ENCODE measurements at regions not wholly inside any gene's neighbourhood (a gene's known extent, or its start where the extent isn't known, plus 50 kb on each side); places are given as distances from the start of the nearest gene placed in this dataset.

DNA sequence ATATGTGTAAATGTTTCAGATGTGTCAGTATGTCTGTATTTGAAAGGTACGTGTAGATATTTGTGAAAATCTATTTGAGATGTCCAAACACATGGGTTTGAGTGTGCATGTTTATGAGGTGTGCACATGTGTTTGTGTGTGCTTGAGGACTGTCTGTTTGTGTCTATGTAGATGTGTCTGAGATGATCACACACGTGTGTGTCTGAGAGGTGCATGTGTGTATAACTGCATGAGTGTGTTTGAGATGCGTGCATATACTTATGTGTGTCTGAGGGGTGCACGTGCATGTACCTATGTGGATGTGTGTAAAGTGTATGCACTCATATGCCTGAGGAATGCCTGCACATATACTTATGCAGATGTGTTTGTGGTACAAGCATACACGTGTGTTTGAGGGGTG lies 584.4 kb downstream of the BUD13 start:
- peaks cover 0 to 6% of the 10 kb centered on the region in 2 donors for H3K27me3 ChIP-seq
- WGBS, 2 donors: 75 to 87% methylated on average over 5 of the region's 5 CpGs
- no peak overlapping the region for H3K4me3 ChIP-seq
- TF ChIP-seq POLR2A (IDR thresholded peaks at IDR 0.05): no peak
- TF ChIP-seq, protein P1, sequence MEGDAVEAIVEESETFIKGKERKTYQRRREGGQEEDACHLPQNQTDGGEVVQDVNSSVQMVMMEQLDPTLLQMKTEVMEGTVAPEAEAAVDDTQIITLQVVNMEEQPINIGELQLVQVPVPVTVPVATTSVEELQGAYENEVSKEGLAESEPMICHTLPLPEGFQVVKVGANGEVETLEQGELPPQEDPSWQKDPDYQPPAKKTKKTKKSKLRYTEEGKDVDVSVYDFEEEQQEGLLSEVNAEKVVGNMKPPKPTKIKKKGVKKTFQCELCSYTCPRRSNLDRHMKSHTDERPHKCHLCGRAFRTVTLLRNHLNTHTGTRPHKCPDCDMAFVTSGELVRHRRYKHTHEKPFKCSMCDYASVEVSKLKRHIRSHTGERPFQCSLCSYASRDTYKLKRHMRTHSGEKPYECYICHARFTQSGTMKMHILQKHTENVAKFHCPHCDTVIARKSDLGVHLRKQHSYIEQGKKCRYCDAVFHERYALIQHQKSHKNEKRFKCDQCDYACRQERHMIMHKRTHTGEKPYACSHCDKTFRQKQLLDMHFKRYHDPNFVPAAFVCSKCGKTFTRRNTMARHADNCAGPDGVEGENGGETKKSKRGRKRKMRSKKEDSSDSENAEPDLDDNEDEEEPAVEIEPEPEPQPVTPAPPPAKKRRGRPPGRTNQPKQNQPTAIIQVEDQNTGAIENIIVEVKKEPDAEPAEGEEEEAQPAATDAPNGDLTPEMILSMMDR (IDR thresholded peaks at IDR 0.05): no peak
- TF ChIP-seq EP300 (IDR thresholded peaks at IDR 0.05): no peak
- no peaks in the 10 kb centered on the region for H3K9me3 ChIP-seq
- H3K27ac ChIP-seq: no peak overlapping the region
- peaks cover 0 to 7% (median 2%) of the 10 kb centered on the region in 4 donors for H3K4me1 ChIP-seq
- no peaks in the 10 kb centered on the region for H3K36me3 ChIP-seq
- DNase-seq (ENCODE audit: low spot score in 2 of 2): no peak

DNA sequence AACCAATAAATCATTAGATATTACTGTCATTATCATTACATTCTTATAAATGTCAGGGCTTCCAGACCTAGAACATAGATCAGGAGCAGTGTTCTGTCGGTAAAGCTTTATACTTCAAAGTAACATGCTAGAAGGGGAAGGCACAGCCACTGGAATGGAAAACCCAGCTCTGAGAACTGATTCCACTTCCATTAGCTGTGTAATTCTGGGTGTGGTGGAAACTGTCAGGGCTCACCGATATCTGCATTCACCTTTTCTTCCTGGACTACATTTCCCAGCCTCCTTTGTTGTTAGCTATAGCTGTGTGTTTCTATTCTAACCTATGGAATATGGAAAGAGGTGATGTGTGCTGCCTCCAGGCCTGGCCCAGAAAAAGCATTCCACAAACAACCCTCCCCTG lies 585.8 kb downstream of the BUD13 start:
- Histone ChIP-seq H3K9me3 (no peaks in the 10 kb centered on the region), H3K27me3 (peaks cover 0 to 5% of the 10 kb centered on the region in 2 donors), H3K4me1 (no peaks in the 10 kb centered on the region), H3K36me3 (no peaks in the 10 kb centered on the region), H3K4me3 (no peak overlapping the region), H3K27ac (no peak overlapping the region)
- DNase-seq (ENCODE audit: low spot score in 2 of 2): no peak
- TF ChIP-seq POLR2A (IDR thresholded peaks at IDR 0.05): no peak
- WGBS, 2 donors: 86 to 90% methylated on average over 2 of the region's 2 CpGs

DNA sequence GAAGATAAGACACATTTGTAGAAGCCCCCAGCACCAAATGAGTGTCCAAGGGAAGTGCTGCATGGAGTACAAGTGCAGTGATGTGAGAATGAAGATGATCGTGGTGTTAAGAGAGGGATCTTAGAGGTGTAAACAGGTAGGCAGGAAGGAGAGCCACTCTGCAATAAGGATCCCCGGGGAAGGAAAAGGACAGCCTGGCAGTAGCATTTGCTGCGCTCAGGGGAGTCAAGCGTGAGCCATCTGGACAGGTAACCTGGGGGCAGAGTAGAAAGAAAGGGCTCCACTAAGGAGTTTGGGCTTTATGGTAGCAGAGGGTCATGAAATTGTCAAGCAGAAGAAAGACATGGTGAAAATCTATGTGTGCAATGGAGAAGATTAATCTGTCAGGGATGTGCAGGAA lies 587.2 kb downstream of the BUD13 start:
- Histone ChIP-seq H3K9me3 (no peaks in the 10 kb centered on the region), H3K4me1 (peaks cover 0 to 7% (median 0%) of the 10 kb centered on the region in 4 donors), H3K4me3 (no peak overlapping the region), H3K27ac (no peak overlapping the region), H3K27me3 (no peaks in the 10 kb centered on the region), H3K36me3 (no peaks in the 10 kb centered on the region)
- TF ChIP-seq POLR2A (IDR thresholded peaks at IDR 0.05): no peak
- TF ChIP-seq, protein P1 (IDR thresholded peaks at IDR 0.05): no peak
- TF ChIP-seq EP300 (IDR thresholded peaks at IDR 0.05): no peak
- WGBS, 2 donors: 86 to 91% methylated on average over 4 of the region's 4 CpGs
- DNase-seq (ENCODE audit: low spot score in 2 of 2): no peak

DNA sequence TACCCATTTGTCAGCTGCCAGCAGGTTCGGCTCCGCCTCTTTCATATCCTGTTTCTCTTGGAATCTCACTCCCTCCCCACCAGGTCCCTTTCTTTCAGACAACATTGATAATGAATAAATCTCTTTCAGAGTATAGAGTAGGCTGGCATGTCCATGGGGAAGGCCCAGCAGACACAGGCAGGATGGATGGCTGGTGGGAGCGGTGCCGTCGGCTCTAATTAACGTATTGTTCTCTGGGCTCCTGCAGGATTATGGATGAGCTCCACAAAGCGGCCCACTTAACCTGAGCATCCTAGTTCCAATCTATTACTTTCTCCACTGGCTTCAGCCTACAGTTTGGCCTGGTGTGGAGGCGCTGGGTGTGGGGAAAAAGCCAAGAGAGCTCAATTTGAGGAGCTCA lies 588.0 kb downstream of the BUD13 start:
- Histone ChIP-seq H3K36me3 (no peaks in the 10 kb centered on the region), H3K27me3 (no peaks in the 10 kb centered on the region), H3K9me3 (no peaks in the 10 kb centered on the region), H3K27ac (no peak overlapping the region), H3K4me1 (peaks cover 0 to 10% (median 0%) of the 10 kb centered on the region in 4 donors), H3K4me3 (no peak overlapping the region)
- DNase-seq (ENCODE audit: low spot score in 2 of 2): no peak
- WGBS, 2 donors: 95 to 96% methylated on average over 8 of the region's 8 CpGs
- TF ChIP-seq, protein P1 (IDR thresholded peaks at IDR 0.05): no peak
- no peak for TF ChIP-seq POLR2A (IDR thresholded peaks at IDR 0.05)
- TF ChIP-seq EP300 (IDR thresholded peaks at IDR 0.05): no peak

DNA sequence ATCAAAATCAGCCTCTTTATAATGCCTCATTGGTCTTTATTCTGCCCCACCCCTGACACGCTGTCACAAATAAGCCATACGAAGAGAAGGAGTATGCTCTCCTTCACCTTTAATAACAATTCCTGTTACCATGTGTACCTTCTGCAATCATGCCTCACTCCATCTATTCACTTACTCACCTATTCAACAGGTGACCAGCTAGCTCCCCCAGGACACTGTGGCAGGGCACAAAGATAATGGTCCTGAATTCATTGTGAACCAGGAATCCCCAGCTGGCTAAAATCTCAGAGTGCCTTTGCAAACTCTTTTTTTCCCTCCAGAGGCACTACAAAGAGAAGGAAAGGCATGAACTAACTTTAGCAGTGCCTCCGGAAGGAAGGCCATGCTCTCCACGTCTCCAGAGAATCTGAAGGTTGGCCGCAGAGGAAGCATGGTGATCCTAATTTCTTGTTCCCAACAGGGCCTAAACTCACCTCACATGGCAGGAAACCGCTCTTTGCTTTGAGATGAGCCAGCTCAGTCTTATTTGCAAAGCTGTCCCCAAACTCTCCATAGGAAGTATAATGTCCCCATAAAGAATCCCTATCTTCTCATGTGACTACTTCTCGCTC lies 590.3 kb downstream of the BUD13 start:
- WGBS, 2 donors: 80 to 84% methylated on average over 7 of the region's 7 CpGs
- H3K27me3 ChIP-seq: no peaks in the 10 kb centered on the region
- H3K27ac ChIP-seq: no peak overlapping the region
- H3K4me3 ChIP-seq: no peak overlapping the region
- no peaks in the 10 kb centered on the region for H3K36me3 ChIP-seq
- no peak for TF ChIP-seq EP300 (IDR thresholded peaks at IDR 0.05)
- H3K9me3 ChIP-seq: no peaks in the 10 kb centered on the region
- peaks cover 0 to 10% (median 0%) of the 10 kb centered on the region in 4 donors for H3K4me1 ChIP-seq
- no peak for DNase-seq (ENCODE audit: low spot score in 2 of 2)

DNA sequence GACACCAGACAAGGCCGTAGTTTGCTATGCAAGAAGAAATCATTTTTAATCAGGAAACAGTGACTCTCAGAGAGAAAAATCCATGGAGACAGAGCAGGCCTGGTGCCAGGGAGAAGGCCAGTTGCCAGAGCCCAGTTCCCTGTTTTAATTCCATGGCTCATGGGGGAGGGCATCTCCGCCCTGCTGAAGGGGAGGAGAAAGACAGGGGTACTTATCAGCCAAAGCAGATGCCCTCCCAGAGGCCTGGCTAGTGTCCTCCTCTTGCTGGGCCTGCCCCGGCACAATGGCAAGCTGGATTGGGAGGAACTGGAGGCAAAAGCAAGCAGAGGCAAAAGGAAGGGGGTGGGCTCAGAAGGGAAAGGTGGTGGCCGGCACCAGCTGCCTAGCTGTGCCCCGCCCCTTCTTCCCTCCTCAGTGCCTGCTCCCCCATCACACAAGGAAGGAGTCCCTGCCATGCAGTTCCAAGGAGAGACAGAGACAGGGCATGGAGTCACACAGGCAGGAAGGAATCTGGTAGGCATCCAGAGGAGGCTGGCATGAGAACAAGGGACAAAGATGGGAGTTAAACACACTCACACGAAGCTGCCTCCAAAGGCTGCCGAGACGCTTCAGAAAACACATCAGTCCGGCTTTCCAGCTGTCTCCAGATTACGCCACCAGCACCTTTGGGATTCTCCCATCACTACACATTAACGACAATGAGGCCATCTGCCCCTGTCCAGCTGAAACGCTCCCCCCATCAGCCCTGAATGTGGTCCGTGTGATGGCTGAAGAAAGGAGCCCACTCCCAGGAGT lies 591.8 kb downstream of the BUD13 start:
- 52 to 54% methylated on average over 13 of the region's 13 CpGs for WGBS, 2 donors
- peaks cover 0 to 10% (median 0%) of the 10 kb centered on the region in 4 donors for H3K4me1 ChIP-seq
- no peak overlapping the region for H3K27ac ChIP-seq
- TF ChIP-seq POLR2A (IDR thresholded peaks at IDR 0.05): no peak
- TF ChIP-seq EP300 (IDR thresholded peaks at IDR 0.05): no peak
- TF ChIP-seq, protein P1 (IDR thresholded peaks at IDR 0.05): no peak
- no peaks in the 10 kb centered on the region for H3K36me3 ChIP-seq
- peaks cover 0 to under 1% of the 10 kb centered on the region in 2 donors for H3K27me3 ChIP-seq
- no peak for DNase-seq (ENCODE audit: low spot score in 2 of 2)
- no peak overlapping the region for H3K4me3 ChIP-seq
- H3K9me3 ChIP-seq: no peaks in the 10 kb centered on the region
